Thymus (tissue), 11 donors: ENCODE measurements at regions not wholly inside any gene's neighbourhood (a gene's known extent, or its start where the extent isn't known, plus 50 kb on each side); places are given as distances from the start of the nearest gene placed in this dataset.
"Not testable (repeated sequence)": the region's sequence is repeated elsewhere in the genome, so short reads cannot be mapped to it uniquely, and the experiment has no call there.

Experiments used
- DNase-seq, 9 donors: peaks; one replicate each; pipeline ENCODE4 v3.0.0-alpha.2; 2013; ENCODE audit warnings: low spot score in 9 of 9, low read depth in 6 of 9, missing footprints in 1 of 9
- H3K27ac ChIP-seq, 2 donors: one replicate each; pipeline ENCODE4 v1.5.1; 2013; ENCODE audit warnings: control low read depth in 1 of 2, low read depth in 1 of 2, low read length in 1 of 2, mild to moderate bottlenecking in 1 of 2, moderate library complexity in 1 of 2
- H3K27me3 ChIP-seq, 2 donors: one replicate each; pipeline ENCODE4 v1.5.1; 2013; ENCODE audit warnings: low read length in 1 of 2; ENCODE audit not compliant: control insufficient read depth in 2 of 2, insufficient read depth in 1 of 2
- H3K36me3 ChIP-seq, 2 donors: one replicate each; pipeline ENCODE4 v1.5.1; 2013; ENCODE audit warnings: low read length in 1 of 2, mild to moderate bottlenecking in 1 of 2, moderate library complexity in 1 of 2; ENCODE audit not compliant: control insufficient read depth in 2 of 2, insufficient read depth in 2 of 2
- H3K4me1 ChIP-seq, 2 donors: one replicate each; pipeline ENCODE4 v1.5.1; 2013; ENCODE audit warnings: low read length in 2 of 2; ENCODE audit not compliant: control insufficient read depth in 2 of 2, insufficient read depth in 2 of 2
- H3K4me3 ChIP-seq, 2 donors: one replicate each; pipeline ENCODE4 v1.5.1; 2013; ENCODE audit warnings: low read length in 2 of 2, control low read depth in 1 of 2, mild to moderate bottlenecking in 1 of 2
- H3K9me3 ChIP-seq, 2 donors: one replicate each; pipeline ENCODE4 v1.5.1; 2013; ENCODE audit warnings: low read length in 1 of 2, mild to moderate bottlenecking in 1 of 2; ENCODE audit not compliant: control insufficient read depth in 2 of 2, insufficient read depth in 1 of 2
- WGBS: extraction: QIAGEN DNeasy Blood & Tissue Kit; methylation state at CpG from one replicate; pipeline ENCODE4 v1.1.7; 2013; 5-methylcytosine and 5-hydroxymethylcytosine counted together
- donor health status: healthy.

- 5% methylated on average over 2 of the region's 2 CpGs for WGBS
- Histone ChIP-seq H3K9me3 (no peaks in the 10 kb centered on the region), H3K4me1 (no peaks in the 10 kb centered on the region), H3K27ac (no peak overlapping the region), H3K27me3 (no peaks in the 10 kb centered on the region), H3K4me3 (no peak overlapping the region), H3K36me3 (no peaks in the 10 kb centered on the region)
- DNase-seq: no peak
These were observed 633.6 kb downstream of the TMTC2 start for GRCh38 chr12:83320350-83320749.

GRCh38 chr12:83318386-83319098 is 631.8 kb downstream of the TMTC2 start:
- Histone ChIP-seq H3K27me3 (no peaks in the 10 kb centered on the region), H3K4me3 (no peak overlapping the region), H3K9me3 (no peaks in the 10 kb centered on the region), H3K27ac (no peak overlapping the region), H3K36me3 (no peaks in the 10 kb centered on the region), H3K4me1 (no peaks in the 10 kb centered on the region)
- no peak for DNase-seq
- 46% methylated on average over 1 of the region's 1 CpG for WGBS

GRCh38 chr12:83317595-83317994 is 630.9 kb downstream of the TMTC2 start:
- WGBS: 94% methylated on average over 3 of the region's 3 CpGs
- H3K4me3 ChIP-seq: no peak overlapping the region
- no peaks in the 10 kb centered on the region for H3K36me3 ChIP-seq
- H3K27me3 ChIP-seq: no peaks in the 10 kb centered on the region
- no peaks in the 10 kb centered on the region for H3K4me1 ChIP-seq
- H3K9me3 ChIP-seq: no peaks in the 10 kb centered on the region
- DNase-seq: no peak
- no peak overlapping the region for H3K27ac ChIP-seq

GRCh38 chr12:83313827-83314226 is 627.1 kb downstream of the TMTC2 start:
- Histone ChIP-seq H3K36me3 (no peaks in the 10 kb centered on the region), H3K4me3 (no peak overlapping the region), H3K4me1 (no peaks in the 10 kb centered on the region), H3K9me3 (no peaks in the 10 kb centered on the region), H3K27ac (no peak overlapping the region), H3K27me3 (no peaks in the 10 kb centered on the region)
- DNase-seq: no peak

GRCh38 chr12:83313322-83313721 is 626.6 kb downstream of the TMTC2 start:
- Histone ChIP-seq H3K4me3 (no peak overlapping the region), H3K9me3 (no peaks in the 10 kb centered on the region), H3K4me1 (no peaks in the 10 kb centered on the region), H3K27me3 (no peaks in the 10 kb centered on the region), H3K36me3 (no peaks in the 10 kb centered on the region), H3K27ac (no peak overlapping the region)
- DNase-seq: no peak
- 94% methylated on average over 2 of the region's 2 CpGs for WGBS

GRCh38 chr12:83276904-83277303 is 590.2 kb downstream of the TMTC2 start:
- no peak for DNase-seq
- Histone ChIP-seq H3K36me3 (no peaks in the 10 kb centered on the region), H3K4me1 (no peaks in the 10 kb centered on the region), H3K9me3 (peaks cover 1 to 4% of the 10 kb centered on the region in 2 donors), H3K4me3 (no peak overlapping the region), H3K27ac (no peak overlapping the region), H3K27me3 (no peaks in the 10 kb centered on the region)
- 97% methylated on average over 1 of the region's 1 CpG for WGBS

GRCh38 chr12:83271201-83271600 is 584.5 kb downstream of the TMTC2 start:
- WGBS: 78% methylated on average over 2 of the region's 2 CpGs
- DNase-seq: no peak
- no peaks in the 10 kb centered on the region for H3K27me3 ChIP-seq
- no peaks in the 10 kb centered on the region for H3K4me1 ChIP-seq
- H3K27ac ChIP-seq: no peak overlapping the region
- H3K4me3 ChIP-seq: no peak overlapping the region
- no peaks in the 10 kb centered on the region for H3K36me3 ChIP-seq
- H3K9me3 ChIP-seq: peaks cover 0 to 5% of the 10 kb centered on the region in 2 donors

- no peak overlapping the region for H3K27ac ChIP-seq
- DNase-seq: no peak
- H3K4me3 ChIP-seq: no peak overlapping the region
- peaks cover 0 to 5% of the 10 kb centered on the region in 2 donors for H3K9me3 ChIP-seq
- H3K36me3 ChIP-seq: no peaks in the 10 kb centered on the region
- H3K27me3 ChIP-seq: no peaks in the 10 kb centered on the region
- no peaks in the 10 kb centered on the region for H3K4me1 ChIP-seq
These were observed 579.1 kb downstream of the TMTC2 start for GRCh38 chr12:83265808-83266207.

- no peak for DNase-seq
- Histone ChIP-seq H3K4me1 (no peaks in the 10 kb centered on the region), H3K27ac (no peak overlapping the region), H3K27me3 (no peaks in the 10 kb centered on the region), H3K4me3 (no peak overlapping the region), H3K9me3 (no peaks in the 10 kb centered on the region), H3K36me3 (no peaks in the 10 kb centered on the region)
These were observed 575.3 kb downstream of the TMTC2 start for GRCh38 chr12:83261998-83262397.

GRCh38 chr12:83260126-83260525 is 573.4 kb downstream of the TMTC2 start:
- H3K4me3 ChIP-seq, H3K27me3 ChIP-seq, DNase-seq, H3K27ac ChIP-seq, H3K9me3 ChIP-seq, H3K4me1 ChIP-seq, H3K36me3 ChIP-seq: not testable (repeated sequence)
- WGBS: 98% methylated on average over 3 of the region's 3 CpGs
